ENCODE measurements at regions not wholly inside any gene's neighbourhood (a gene's known extent, or its start where the extent isn't known, plus 50 kb on each side); places are given as distances from the start of the nearest gene placed in this dataset.

GRCh38 chr4:17117746-17118145 is 219.3 kb upstream of the LDB2 start:
- no peak for TF ChIP-seq EGR1 (IDR thresholded peaks at IDR 0.05)
- TF ChIP-seq EP300 (IDR thresholded peaks at IDR 0.05; ENCODE audit: borderline replicate concordance): no peak
- no peak for TF ChIP-seq MAX (IDR thresholded peaks at IDR 0.05)
- no peak for TF ChIP-seq REST (IDR thresholded peaks at IDR 0.05; ENCODE audit: low read depth)
- no peak for TF ChIP-seq CREB1 (IDR thresholded peaks at IDR 0.05; ENCODE audit: low read depth)
- no peak for TF ChIP-seq YY1 (IDR thresholded peaks at IDR 0.05; ENCODE audit: low read depth)
- TF ChIP-seq TAF1 (IDR thresholded peaks at IDR 0.05; ENCODE audit: low read depth): no peak
- no peak for TF ChIP-seq FOXM1 (IDR thresholded peaks at IDR 0.05; ENCODE audit: borderline replicate concordance, low read depth)
- no peak for TF ChIP-seq CEBPB (IDR thresholded peaks at IDR 0.05)
- no peak for TF ChIP-seq NFIC (IDR thresholded peaks at IDR 0.05)
- TF ChIP-seq TCF12 (IDR thresholded peaks at IDR 0.05; ENCODE audit: low read depth): no peak
- no peak for TF ChIP-seq RAD21 (IDR thresholded peaks at IDR 0.05; ENCODE audit: low read depth)
- no peak for TF ChIP-seq USF1 (IDR thresholded peaks at IDR 0.05)

Data from Ishikawa (cell line).